GM12872 (cell line): ENCODE measurements at regions not wholly inside any gene's neighbourhood (a gene's known extent, or its start where the extent isn't known, plus 50 kb on each side); places are given as distances from the start of the nearest gene placed in this dataset.

ENCODE experiments used
- TF ChIP-seq, protein P1 (sequence below): IDR thresholded peaks from 3 replicates; pipeline ENCODE4 v1.5.1; 2011; ENCODE audit warnings: low read depth, mild to moderate bottlenecking, low read length, moderate library complexity; ENCODE audit not compliant: insufficient read depth

DNA sequence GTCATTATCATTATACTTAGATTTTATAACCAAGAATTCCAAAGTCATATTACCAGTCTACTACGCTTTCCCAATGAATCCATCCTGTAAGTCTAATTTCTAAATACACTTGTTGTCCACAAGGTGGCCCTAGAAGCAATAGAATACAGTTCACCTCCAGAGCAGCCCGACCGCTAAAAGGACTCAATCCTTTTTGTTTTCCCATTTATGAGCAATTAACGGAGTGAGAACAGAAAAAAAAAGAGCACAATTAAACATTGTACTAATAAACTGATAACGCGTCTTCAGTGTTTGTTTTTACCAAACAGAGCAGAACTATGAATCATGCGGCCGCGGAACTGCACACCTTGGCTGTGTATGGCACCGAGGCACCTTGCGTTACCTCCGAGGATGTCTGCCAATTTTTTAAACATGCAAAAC, 160.7 kb upstream of the DAPK1 start:
- TF ChIP-seq, protein P1, sequence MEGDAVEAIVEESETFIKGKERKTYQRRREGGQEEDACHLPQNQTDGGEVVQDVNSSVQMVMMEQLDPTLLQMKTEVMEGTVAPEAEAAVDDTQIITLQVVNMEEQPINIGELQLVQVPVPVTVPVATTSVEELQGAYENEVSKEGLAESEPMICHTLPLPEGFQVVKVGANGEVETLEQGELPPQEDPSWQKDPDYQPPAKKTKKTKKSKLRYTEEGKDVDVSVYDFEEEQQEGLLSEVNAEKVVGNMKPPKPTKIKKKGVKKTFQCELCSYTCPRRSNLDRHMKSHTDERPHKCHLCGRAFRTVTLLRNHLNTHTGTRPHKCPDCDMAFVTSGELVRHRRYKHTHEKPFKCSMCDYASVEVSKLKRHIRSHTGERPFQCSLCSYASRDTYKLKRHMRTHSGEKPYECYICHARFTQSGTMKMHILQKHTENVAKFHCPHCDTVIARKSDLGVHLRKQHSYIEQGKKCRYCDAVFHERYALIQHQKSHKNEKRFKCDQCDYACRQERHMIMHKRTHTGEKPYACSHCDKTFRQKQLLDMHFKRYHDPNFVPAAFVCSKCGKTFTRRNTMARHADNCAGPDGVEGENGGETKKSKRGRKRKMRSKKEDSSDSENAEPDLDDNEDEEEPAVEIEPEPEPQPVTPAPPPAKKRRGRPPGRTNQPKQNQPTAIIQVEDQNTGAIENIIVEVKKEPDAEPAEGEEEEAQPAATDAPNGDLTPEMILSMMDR = peak; percentile 56; the same call in 2 of the 3 replicates

- TF ChIP-seq, protein P1 = no peak
These were observed 160.2 kb upstream of the DAPK1 start for GRCh38 chr9:87337335-87338087.

DNA sequence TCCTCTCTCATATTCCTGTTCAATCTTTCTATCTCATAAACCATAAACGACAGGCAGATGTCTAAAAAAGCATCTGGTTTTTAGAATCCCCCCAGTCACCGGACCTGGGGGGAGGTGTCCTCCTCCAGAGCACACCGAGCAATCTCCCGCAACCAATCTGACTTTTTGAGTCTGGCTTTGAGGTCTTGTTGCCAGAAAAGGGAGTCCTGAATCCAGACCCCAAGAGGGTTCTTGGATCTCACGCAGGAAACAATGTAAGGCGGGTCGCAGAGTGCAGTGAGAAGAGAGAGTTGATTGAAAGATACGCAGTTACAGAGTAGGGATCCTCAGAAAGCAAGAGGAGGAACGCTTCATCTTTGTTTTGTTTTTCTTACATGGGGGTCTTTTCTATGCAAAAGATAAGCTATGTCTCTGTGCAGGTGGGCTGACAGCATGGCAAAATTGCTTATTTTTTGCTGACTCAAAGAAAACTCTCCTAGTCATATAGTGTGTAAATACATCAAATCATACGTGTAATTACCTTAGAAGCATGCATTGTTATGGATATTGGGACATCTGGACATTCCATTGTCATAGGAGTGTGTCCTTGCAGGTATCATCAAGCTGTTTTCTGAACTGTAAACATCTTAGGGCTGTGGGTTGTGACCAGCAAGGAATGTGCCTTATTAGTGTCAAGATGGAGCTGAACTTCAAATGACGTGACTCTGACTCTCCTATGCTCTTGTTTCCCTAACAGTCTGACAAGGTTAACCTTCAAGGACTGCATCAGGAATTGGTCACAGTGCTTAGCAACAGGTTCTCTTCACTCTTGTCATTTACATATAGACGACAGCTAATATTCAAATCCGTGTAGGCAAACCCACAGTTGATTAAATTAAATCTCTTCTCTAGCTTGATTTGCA, 159.3 kb upstream of the DAPK1 start:
- TF ChIP-seq, protein P1 = no peak

DNA sequence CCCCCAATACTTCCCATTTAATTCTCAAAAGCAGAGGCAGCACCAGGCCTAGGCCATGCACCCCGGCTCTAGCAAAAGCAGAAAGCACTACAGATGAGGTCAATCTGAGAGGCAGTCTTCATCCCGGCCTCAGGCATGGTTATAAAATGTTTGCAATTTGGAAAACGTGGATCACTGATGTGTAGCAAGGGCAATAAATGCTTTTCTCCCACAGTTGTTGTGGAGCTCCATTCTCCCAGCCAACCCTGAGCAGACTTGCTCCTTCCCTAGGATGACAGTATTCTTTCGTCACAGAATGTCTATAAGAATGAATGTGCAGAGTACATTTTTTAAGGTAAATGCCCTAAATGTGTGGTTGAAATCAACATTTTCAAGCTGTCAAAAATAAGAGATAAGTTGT, 157.3 kb upstream of the DAPK1 start:
- TF ChIP-seq, protein P1 = no peak

- TF ChIP-seq, protein P1 = no peak
These were observed 154.9 kb upstream of the DAPK1 start for GRCh38 chr9:87342743-87343142.

- TF ChIP-seq, protein P1 = no peak
These were observed 153.7 kb upstream of the DAPK1 start for GRCh38 chr9:87343816-87344430.
